Head of caudate nucleus (tissue), 42 donors: ENCODE measurements at regions not wholly inside any gene's neighbourhood (a gene's known extent, or its start where the extent isn't known, plus 50 kb on each side); places are given as distances from the start of the nearest gene placed in this dataset.
"Not testable (repeated sequence)": the region's sequence is repeated elsewhere in the genome, so short reads cannot be mapped to it uniquely, and the experiment has no call there.

Experiments used
- DNase-seq, 42 donors: peaks; one replicate each; pipeline versions ENCODE4 v3.0.0 to v3.0.0-alpha.2; 2020 to 2021; ENCODE audit warnings: mixed read lengths in 7 of 42
- intact Hi-C: fragments of 100-400 bp; cut with DNase I; formaldehyde crosslinking; loops from one replicate; pipeline ENCODE4 v1.15.0; 2022

GRCh38 chr14:106501898-106502297, 975.5 kb downstream of the TMEM121 start:
- no peak for DNase-seq
- intact Hi-C loops = no loop called here

- no peak for DNase-seq
- intact Hi-C loops = no loop called here
Measured at GRCh38 chr14:106505366-106505765, 979.0 kb downstream of the TMEM121 start.

GRCh38 chr14:106506881-106507305, 980.5 kb downstream of the TMEM121 start:
- intact Hi-C loops = no loop called here
- DNase-seq = no peak

GRCh38 chr14:106507354-106507753, 981.0 kb downstream of the TMEM121 start:
- no peak for DNase-seq
- intact Hi-C loops = no loop called here

GRCh38 chr14:106508216-106508615, 981.8 kb downstream of the TMEM121 start:
- intact Hi-C loops = no loop called here
- DNase-seq = no peak

GRCh38 chr14:106509176-106509575, 982.8 kb downstream of the TMEM121 start:
- DNase-seq = no peak
- intact Hi-C loops = no loop called here

- intact Hi-C loops = no loop called here
- DNase-seq = no peak
Measured at GRCh38 chr14:106509807-106510206, 983.4 kb downstream of the TMEM121 start.

- intact Hi-C loops = no loop called here
- DNase-seq = no peak
Measured at GRCh38 chr14:106511006-106511799, 984.8 kb downstream of the TMEM121 start.

- intact Hi-C loops = no loop called here
- no peak for DNase-seq
Measured at GRCh38 chr14:106511800-106512198, 985.4 kb downstream of the TMEM121 start.

GRCh38 chr14:106513302-106513701, 986.9 kb downstream of the TMEM121 start:
- no peak for DNase-seq
- intact Hi-C loops = no loop called here

- intact Hi-C loops = no loop called here
- peak in 20 of 42 donors; percentile 6 to 61 (median 23) for DNase-seq
Measured at GRCh38 chr14:106518054-106518943, 991.9 kb downstream of the TMEM121 start.

- intact Hi-C loops = not testable (repeated sequence)
Measured at GRCh38 chr14:106522118-106522517, 995.7 kb downstream of the TMEM121 start.

GRCh38 chr14:106522990-106523389, 996.6 kb downstream of the TMEM121 start:
- DNase-seq = no peak
- intact Hi-C loops = no loop called here

More at GRCh38 chr14:106522118-106522517, 995.7 kb downstream of the TMEM121 start:
- not testable (repeated sequence) for DNase-seq

GRCh38 chr14:106528717-106529116, 1002.3 kb downstream of the TMEM121 start:
- intact Hi-C loops = no loop called here
- DNase-seq = no peak

GRCh38 chr14:106530031-106530422, 1003.6 kb downstream of the TMEM121 start:
- no peak for DNase-seq
- intact Hi-C loops = no loop called here

- intact Hi-C loops = no loop called here
- no peak for DNase-seq
Measured at GRCh38 chr14:106530423-106531107, 1004.2 kb downstream of the TMEM121 start.

- intact Hi-C loops = not testable (repeated sequence)
- peak in 1 of 42 donors; percentile 14 for DNase-seq
Measured at GRCh38 chr14:106537597-106537996, 1011.2 kb downstream of the TMEM121 start.

GRCh38 chr14:106538201-106538600, 1011.8 kb downstream of the TMEM121 start:
- intact Hi-C loops = no loop called here
- no peak for DNase-seq

GRCh38 chr14:106547735-106548434, 1021.5 kb downstream of the TMEM121 start:
- DNase-seq = no peak
- intact Hi-C loops = no loop called here
